ENCODE measurements at regions not wholly inside any gene's neighbourhood (a gene's known extent, or its start where the extent isn't known, plus 50 kb on each side); places are given as distances from the start of the nearest gene placed in this dataset.
"Not testable (repeated sequence)": the region's sequence is repeated elsewhere in the genome, so short reads cannot be mapped to it uniquely, and the experiment has no call there.

DNA sequence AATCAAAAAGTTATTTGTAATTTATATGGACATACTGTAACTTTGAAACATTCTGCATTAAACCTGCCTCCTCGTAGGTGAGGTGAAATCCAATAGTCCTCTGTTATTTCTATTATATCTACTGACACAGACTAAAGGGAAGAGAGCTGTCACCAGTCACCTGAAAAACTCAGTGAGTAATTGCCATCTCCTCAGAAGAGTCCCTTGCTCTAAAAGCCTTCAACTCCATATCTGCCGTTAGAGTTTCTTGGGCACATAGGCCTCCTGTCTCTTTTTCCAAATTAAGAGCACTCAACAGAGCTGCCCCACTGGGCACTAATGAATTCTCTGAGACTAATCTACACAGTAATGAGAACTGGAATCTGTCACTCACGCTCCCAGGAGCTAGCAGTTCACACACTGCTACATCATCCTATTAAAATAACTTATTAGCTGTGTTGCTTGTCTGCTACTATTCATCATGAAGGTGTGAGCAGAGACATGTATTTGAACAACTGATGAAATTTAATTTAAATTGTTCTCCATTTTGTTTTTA lies 67.3 kb upstream of the VCAN start:
- no peak for DNase-seq

DNA sequence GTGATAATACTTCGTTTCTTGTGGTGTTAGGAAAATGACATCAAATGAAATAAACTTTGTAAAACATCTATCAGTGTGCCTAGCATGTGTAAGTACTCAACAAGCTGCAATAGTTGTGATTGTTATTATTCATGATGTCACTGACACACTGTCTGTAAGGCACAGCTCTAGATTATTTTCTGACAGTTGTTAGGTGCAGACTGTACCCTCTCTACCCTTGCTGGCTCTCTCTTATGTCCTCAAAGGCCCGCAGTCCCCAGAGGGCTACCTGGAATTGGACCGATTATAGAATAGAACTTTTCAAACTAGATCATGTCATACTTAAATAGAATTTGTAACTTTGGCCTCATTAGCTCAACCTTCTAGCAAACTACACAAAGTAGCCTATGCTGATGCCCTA lies 65.9 kb upstream of the VCAN start:
- DNase-seq, result no peak

DNA sequence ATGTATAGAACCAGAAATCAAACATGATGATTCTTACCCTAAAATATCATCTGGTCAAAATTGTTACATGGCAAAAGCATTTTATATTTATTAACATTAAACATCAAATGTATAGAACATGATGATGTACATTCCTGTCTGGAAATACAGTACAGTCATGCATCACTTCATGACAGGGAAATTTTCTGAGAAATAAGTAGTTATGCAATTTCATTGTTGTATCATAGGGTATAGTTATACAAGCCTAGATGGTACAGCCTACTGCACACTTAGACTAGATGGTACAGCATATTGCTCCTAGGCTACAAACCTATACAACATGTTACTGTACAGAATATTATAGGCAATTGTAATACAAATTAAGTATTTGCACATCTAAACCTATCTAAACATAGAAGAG lies 64.6 kb upstream of the VCAN start:
- no peak for DNase-seq

DNA sequence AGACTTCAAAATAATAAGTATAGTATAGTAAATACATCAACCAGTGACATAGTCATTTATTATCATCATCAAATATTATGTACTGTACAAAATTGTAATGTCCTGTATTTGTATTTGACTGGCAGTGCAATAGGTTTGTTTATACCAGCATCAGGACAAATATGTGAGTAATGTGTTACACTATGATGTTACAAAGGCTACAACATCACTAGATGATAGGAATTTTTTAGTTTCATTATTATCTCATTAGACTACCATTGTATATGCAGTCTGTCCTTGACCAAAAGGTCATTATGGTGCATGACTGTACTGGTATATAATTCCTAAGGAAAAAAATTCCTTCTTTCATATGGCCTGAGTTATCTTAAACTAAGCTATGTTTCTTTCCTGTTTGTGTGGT lies 63.6 kb upstream of the VCAN start:
- no peak for DNase-seq

DNA sequence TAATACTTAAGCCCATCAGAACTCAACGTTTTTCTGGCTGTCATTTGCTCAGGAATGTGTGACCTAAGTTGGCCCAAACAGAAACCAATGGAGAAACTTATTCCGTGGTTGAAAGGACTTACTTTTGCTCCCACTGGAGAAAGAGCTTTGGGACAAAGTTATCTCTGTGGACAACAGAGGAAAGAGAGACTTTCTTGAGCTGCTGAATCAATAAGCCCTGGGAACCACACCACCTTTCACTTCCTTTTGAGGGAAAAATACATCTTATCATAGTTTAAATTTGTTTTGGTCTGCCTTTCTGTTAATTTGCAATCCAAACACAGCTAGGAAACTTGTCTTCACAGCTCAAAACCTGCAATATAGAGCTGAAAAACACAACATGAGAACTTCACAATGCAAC lies 62.8 kb upstream of the VCAN start:
- no peak for DNase-seq

DNA sequence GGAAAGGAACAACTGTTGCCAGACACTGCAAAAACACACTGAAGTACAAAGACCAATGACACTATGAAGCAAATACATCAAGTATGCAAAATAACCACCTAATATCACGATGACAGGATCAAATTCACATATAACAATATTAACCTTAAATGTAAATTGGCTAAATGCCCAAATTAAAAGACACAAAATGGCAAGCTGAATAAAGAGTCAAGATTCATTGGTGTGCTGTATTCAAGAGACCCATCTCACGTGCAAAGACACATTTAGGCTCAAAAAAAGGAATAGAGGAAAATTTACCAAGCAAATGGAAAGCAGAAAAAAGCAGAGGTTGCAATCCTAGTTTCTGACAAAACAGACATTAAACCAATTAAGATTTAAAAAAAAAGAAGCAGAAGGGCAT lies 61.8 kb upstream of the VCAN start:
- DNase-seq, result not testable (repeated sequence)

DNA sequence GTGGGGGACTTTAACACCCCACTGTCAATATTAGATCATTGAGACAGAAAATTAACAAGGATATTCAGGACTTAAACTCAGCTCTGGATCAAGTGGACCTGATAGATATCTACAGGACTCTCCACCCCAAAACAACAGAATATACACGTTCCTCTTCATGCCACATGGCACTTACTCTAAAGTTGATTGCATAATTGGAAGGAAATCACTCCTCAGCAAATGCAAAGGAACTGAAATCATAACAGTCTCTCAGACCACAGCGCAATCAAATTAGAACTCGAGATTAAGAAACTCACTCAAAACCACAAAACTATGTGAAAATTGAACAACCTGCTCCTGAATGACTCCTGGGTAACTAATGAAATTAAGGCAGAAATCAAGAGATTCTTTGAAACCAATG lies 61.2 kb upstream of the VCAN start:
- DNase-seq, result not testable (repeated sequence)

DNA sequence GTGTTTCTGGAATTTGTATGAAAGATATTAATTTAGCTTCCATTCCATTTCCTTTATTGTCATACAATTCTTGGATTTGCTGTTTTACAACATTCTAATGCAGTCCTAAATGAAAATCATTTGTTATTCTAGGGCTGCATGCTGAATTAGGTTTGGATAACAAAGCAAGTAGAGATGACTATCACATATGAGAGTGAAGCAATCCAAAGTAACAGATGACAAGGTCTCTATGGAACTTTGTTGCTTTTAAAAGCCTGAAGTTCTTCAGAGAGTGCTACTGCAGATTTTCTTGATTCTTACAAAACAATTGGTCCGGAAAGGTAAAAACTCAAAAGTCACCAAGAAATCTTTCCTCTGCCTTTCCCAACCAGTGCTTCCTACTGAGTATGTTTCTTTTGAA lies 56.9 kb upstream of the VCAN start:
- DNase-seq, result peak; percentile 18

DNA sequence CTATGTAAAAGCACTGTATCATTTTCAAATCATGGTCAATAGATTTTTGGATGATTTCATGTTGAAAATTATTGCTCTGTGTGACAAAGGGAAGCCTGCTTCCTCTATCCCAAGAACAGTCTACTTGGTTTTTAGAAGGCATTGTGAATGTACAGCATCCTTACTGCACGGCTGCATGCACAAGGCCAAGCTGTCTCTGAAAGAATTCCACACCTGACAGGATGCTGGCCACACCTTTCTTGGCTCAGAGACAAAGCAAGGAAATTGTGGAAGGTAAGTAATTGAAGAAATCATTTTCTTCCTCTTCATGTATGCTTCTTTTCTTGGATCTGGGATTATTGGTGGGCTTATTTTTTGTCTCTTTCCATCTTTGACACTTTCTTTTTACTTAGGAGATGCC lies 53.7 kb upstream of the VCAN start:
- no peak for DNase-seq

DNA sequence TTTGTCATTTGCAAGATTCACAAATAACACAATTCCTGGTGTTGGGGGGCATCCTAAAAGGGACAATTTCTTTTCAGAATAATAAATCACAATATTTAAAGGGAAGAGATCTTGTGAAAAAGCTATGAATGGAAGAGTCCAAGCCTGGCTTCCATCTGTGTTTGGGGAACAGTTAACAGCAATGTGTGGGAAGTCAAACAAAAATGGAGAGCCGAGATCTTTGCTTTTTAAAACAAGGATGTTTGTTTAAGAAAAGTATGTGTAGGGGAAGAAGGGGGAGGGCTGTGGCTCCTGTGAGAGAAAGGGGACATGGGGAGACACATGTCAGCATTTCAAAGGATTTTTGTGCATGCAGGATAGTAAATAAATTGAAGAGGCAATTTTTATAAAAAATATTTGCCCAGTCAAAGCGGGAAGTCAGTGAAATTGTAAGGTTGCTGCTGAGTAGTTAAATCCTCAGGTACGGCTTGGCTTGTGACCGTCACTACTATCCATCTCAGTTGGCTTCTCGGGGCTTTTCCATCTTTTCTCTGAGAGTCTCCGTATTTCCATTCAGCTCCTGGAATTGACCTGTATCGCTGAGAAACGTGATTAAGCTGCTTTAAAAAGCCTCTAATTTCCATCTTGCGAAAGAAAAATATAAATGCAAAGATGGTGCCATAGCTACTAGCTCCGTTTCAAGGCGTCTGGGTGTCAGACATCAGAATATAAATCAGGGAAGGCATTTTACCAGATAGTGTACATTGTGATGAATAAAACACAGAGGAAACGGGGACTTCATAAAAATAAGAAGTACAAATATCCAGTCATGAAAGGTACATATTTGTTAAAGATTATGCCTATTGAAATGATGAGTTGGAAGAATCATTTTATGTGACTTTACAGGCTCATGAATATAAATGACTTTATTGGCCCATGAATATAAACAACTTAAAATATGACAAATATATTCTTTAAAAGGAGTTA lies 52.9 kb upstream of the VCAN start:
- no peak for DNase-seq
